ENCODE measurements at regions not wholly inside any gene's neighbourhood (a gene's known extent, or its start where the extent isn't known, plus 50 kb on each side); places are given as distances from the start of the nearest gene placed in this dataset.
"Not testable (repeated sequence)": the region's sequence is repeated elsewhere in the genome, so short reads cannot be mapped to it uniquely, and the experiment has no call there.

- in situ Hi-C loops (cut with MboI; ENCODE audit: low pct_unique_long_range_greater_than_20kb, low sequenced_read_pairs) = no loop called here
- DNase-seq = no peak
Observed at GRCh38 chr12:23368590-23368989, 580.9 kb downstream of the SOX5 start.

GRCh38 chr12:23375621-23376020, 573.8 kb downstream of the SOX5 start:
- in situ Hi-C loops (cut with MboI; ENCODE audit: low pct_unique_long_range_greater_than_20kb, low sequenced_read_pairs) = no loop called here
- DNase-seq = no peak

- in situ Hi-C loops (cut with MboI; ENCODE audit: low pct_unique_long_range_greater_than_20kb, low sequenced_read_pairs) = no loop called here
- no peak for DNase-seq
Observed at GRCh38 chr12:23376238-23376637, 573.2 kb downstream of the SOX5 start.

DNA sequence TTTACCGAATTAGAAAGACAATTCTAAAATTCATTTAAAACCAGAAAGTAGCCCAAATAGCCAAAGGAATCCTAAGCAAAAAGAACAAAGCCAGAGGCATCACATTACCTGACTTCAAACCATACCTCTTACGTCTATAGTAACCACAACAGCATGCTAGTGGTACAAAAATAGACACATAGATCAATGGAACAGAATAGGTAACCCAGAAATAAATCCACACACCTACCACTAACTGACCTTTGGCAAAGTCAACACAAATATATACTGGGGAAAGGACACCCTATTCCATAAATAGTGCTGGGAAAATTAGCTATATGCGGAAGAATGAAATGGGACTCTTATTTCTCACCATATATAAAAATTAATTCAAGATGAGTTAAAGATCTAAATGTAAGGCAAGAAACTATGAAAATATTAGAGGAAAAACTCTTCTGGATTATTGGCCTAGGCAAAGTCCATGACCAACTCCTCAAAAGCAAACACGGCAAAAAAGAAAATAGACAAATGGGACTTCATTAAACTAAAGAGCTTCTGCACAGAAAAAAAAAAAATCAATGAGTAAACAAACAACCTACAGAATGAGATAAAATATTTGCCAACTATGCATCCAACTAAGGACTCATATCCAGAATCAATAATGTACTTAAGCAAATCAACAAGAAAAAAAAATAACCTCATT, 568.9 kb downstream of the SOX5 start:
- DNase-seq = no peak
- in situ Hi-C loops (cut with MboI; ENCODE audit: low pct_unique_long_range_greater_than_20kb, low sequenced_read_pairs) = no loop called here

DNA sequence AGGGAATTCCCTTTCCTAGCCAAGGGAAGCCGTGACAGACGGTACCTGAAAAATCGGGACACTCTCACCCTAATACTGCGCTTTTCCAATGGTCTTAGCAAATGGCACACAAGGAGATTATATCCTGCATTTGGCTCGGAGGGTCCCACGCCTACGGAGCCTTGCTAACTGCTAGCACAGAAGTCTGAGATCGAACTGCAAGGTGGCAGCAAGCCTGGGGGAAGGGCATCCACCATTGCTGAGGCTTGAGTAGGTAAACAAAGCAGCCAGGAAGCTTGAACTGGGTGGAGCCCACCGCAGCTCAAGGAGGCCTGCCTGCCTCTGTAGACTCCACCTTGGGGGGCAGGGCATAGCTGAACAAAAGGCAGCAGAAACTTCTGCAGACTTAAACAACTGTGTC, 560.6 kb downstream of the SOX5 start:
- DNase-seq; in situ Hi-C loops (cut with MboI; ENCODE audit: low pct_unique_long_range_greater_than_20kb, low sequenced_read_pairs): not testable (repeated sequence)

DNA sequence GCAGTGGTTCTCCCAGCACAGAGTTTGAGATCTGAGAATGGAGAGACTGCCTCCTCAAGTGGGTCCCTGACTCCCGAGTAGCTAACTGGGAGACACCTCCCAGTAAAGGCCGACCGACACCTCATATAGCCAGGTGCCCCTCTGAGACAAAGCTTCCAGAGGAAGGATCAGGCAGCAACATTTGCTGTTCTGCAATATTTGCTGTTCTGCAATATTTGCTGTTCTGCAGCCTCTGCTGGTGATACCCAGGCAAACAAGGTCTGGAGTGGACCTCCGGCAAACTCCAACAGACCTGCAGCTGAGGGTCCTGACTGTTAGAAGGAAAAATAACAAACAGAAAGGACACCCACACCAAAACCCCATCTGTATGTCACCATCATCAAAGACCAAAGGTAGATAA, 560.2 kb downstream of the SOX5 start:
- DNase-seq; in situ Hi-C loops (cut with MboI; ENCODE audit: low pct_unique_long_range_greater_than_20kb, low sequenced_read_pairs): not testable (repeated sequence)

GRCh38 chr12:23399402-23399933, 550.0 kb downstream of the SOX5 start:
- DNase-seq = no peak
- in situ Hi-C loops (cut with MboI; ENCODE audit: low pct_unique_long_range_greater_than_20kb, low sequenced_read_pairs) = no loop called here

DNA sequence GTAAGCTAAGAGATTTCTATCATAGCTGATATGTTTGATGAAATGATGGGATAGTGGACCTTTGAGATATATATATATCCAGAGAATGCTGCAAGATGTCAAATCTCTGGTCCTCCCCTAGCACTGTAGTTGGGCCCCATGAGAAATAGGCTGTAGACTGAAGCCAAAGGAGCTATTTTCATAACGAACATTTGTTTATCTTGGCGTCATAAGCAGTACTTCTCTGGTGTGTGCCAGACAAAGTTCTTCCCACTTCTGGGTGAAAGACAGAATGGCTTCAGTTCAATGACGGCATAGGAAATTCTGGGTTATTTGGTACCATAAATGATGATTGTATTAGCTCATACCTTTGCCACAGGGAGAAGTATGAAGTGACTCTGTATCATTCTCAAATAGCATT, 534.3 kb downstream of the SOX5 start:
- in situ Hi-C loops (cut with MboI; ENCODE audit: low pct_unique_long_range_greater_than_20kb, low sequenced_read_pairs) = no loop called here

DNA sequence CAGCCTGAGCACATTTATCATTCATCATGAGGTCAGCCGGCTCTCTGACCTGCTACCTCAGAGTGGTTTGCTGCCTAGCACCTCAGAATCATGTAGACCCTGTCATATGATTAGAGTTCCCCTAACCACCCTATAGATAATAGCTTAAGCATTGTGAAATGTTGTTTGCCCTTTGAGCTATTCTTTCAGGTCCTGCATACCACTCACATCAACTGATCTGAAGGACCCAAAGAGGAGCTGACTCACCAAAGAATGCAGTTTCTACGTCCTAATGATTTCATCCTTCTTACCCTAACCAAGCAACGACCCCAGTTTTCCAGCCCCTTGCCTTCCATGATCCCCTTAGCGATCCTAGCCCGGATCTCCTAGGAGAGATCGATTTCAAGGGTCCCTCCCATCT, 527.9 kb downstream of the SOX5 start:
- no peak for DNase-seq
- in situ Hi-C loops (cut with MboI; ENCODE audit: low pct_unique_long_range_greater_than_20kb, low sequenced_read_pairs) = no loop called here

More for the DNA sequence above, 534.3 kb downstream of the SOX5 start:
- DNase-seq = no peak

GRCh38 chr12:23423097-23423687, 526.3 kb downstream of the SOX5 start:
- DNase-seq = no peak
- in situ Hi-C loops (cut with MboI; ENCODE audit: low pct_unique_long_range_greater_than_20kb, low sequenced_read_pairs) = no loop called here

GRCh38 chr12:23423796-23424195, 525.7 kb downstream of the SOX5 start:
- DNase-seq = no peak
- in situ Hi-C loops (cut with MboI; ENCODE audit: low pct_unique_long_range_greater_than_20kb, low sequenced_read_pairs) = no loop called here

DNA sequence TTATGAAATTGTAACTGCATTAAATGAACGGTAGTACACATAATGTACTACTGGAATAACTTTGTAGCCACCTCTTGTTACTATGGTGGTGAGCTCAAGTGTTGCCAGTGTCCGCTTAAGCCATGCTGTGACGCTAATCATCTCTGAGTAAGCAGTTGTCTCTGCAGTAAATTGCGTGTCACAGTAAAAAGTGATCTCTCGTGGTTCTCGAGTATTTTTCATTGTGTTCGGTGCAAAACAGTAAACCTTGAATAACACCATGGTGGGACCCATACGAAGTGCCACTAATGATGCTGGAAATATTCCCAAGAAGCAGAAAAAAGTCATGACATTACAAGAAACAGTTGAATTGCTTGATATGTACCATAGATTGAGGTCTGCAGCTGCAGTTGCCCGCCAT, 524.8 kb downstream of the SOX5 start:
- in situ Hi-C loops (cut with MboI; ENCODE audit: low pct_unique_long_range_greater_than_20kb, low sequenced_read_pairs) = no loop called here
- no peak for DNase-seq

- in situ Hi-C loops (cut with MboI; ENCODE audit: low pct_unique_long_range_greater_than_20kb, low sequenced_read_pairs) = no loop called here
- no peak for DNase-seq
Observed at GRCh38 chr12:23426328-23426727, 523.1 kb downstream of the SOX5 start.

DNA sequence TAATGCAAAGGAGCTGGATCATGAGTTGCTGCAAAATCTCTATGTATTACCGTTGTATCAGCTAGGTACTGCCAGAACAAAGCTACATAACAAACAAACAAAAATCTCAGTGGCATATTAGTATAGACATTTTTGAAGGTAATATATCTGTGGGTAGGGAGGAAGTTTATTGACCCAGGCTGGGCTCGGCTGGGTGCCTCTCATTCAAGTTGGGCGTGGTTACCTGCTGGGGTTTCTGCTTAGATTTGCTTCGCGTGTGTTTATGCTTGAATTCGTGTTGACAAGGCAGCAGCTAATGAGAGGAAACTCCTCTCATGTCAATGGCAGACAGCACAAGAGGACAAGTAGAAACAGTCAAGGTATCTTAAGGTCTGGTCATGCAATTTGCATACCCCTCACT, 520.7 kb downstream of the SOX5 start:
- DNase-seq = no peak
- in situ Hi-C loops (cut with MboI; ENCODE audit: low pct_unique_long_range_greater_than_20kb, low sequenced_read_pairs) = no loop called here

DNA sequence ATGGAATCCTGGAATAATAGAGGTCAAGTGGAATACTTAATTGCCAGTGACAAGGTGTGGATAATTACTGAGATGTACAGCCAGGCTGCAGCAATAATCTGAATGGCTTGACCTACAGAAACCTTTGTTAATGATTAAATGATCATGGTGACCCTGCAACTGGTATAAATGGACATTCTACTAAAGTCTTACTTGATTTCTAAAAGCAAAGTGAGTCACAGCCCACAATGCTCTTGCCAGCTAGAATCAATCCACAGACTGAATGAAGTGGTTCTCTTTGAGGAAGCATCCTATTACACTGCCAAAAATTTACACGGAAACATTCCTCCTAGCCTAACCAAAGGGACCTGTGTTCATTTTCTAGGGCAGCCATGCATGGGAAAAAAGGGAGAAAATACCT, 518.5 kb downstream of the SOX5 start:
- in situ Hi-C loops (cut with MboI; ENCODE audit: low pct_unique_long_range_greater_than_20kb, low sequenced_read_pairs) = no loop called here
- DNase-seq = no peak

DNA sequence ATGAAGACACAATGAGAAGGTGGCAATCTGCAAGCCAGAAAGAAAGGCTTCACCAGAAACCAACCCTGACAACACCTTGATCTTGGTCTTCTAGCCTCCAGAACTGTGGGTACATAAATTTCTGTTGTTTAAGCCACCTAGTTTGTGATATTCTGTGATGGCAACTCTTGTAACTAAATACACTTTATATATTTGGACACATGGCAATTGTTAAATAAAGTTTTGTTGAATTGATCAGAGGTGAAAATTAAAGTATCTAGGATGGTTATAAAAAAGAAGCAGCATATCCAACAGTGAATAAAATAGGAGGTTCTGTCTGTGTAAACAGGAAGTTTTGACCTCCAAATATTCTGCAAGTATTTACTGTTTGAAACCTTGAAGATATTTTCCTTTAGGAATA, 516.3 kb downstream of the SOX5 start:
- in situ Hi-C loops (cut with MboI; ENCODE audit: low pct_unique_long_range_greater_than_20kb, low sequenced_read_pairs) = no loop called here
- no peak for DNase-seq

GRCh38 chr12:23434154-23434553, 515.3 kb downstream of the SOX5 start:
- no peak for DNase-seq
- in situ Hi-C loops (cut with MboI; ENCODE audit: low pct_unique_long_range_greater_than_20kb, low sequenced_read_pairs) = no loop called here

GRCh38 chr12:23446746-23447145, 502.7 kb downstream of the SOX5 start:
- in situ Hi-C loops (cut with MboI; ENCODE audit: low pct_unique_long_range_greater_than_20kb, low sequenced_read_pairs) = no loop called here

GRCh38 chr12:23450810-23451209, 498.7 kb downstream of the SOX5 start:
- in situ Hi-C loops (cut with MboI; ENCODE audit: low pct_unique_long_range_greater_than_20kb, low sequenced_read_pairs) = no loop called here
- DNase-seq = no peak

More at GRCh38 chr12:23446746-23447145, 502.7 kb downstream of the SOX5 start:
- no peak for DNase-seq

- no peak for DNase-seq
- in situ Hi-C loops (cut with MboI; ENCODE audit: low pct_unique_long_range_greater_than_20kb, low sequenced_read_pairs) = no loop called here
Observed at GRCh38 chr12:23455283-23455682, 494.2 kb downstream of the SOX5 start.

DNA sequence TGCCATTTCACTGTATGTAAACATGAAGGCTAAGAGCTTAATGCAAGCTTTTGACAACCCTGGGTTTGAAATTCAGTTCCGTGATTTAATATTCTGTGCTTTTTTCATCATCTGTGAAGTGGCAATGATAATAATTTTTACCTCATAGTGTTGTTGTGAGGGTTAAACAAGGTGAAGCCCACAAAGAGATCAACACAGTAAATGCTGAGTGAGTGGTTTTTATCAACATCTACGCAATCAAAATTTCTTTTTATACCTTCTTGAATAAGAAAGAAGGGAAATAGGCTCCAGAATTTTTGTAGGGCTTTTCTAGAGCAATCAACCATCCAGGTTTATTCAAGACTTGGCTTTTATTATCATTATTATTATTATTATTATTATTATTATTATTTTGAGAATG, 490.8 kb downstream of the SOX5 start:
- no peak for DNase-seq
- in situ Hi-C loops (cut with MboI; ENCODE audit: low pct_unique_long_range_greater_than_20kb, low sequenced_read_pairs) = no loop called here

Measured in KBM-7 (cell line).